Naive thymus-derived CD4-positive, alpha-beta T cell (primary cell): ENCODE measurements at regions not wholly inside any gene's neighbourhood (a gene's known extent, or its start where the extent isn't known, plus 50 kb on each side); places are given as distances from the start of the nearest gene placed in this dataset.

Experiments used
- ATAC-seq: fragments of 150-1000 bp; cut with Tn5 transposase; 2 replicates; pipeline ENCODE4 v1.10.0; 2021; ENCODE audit warnings: mild to moderate bottlenecking, moderate library complexity
- CTCF ChIA-PET: fragments of 350-600 bp; sonication (Branson Sonifier 250); formaldehyde crosslinking; loops from one replicate; lab custom pipeline; 2021; ENCODE audit warnings: antibody characterized with exemption; lab: Charles Lee
- POLR2A ChIA-PET: fragments of 350-600 bp; sonication (Branson Sonifier 250); formaldehyde crosslinking; loops from one replicate; lab custom pipeline; 2021; ENCODE audit warnings: antibody characterized with exemption, inconsistent platforms; lab: Charles Lee
- DNase-seq, 9 donors: peaks; one replicate each; pipeline versions ENCODE4 v3.0.0 to v3.0.0-alpha.2; 2020 to 2022; ENCODE audit warnings: mixed read lengths in 1 of 9
- H3K27ac ChIP-seq: one replicate; pipeline ENCODE4 v1.7.0; 2013; ENCODE audit warnings: mild to moderate bottlenecking, low read depth, low read length, moderate library complexity
- H3K27me3 ChIP-seq, 2 donors: one replicate each; pipeline ENCODE4 v1.7.0; 2013; ENCODE audit warnings: low read length in 2 of 2, mild to moderate bottlenecking in 2 of 2, moderate library complexity in 2 of 2; ENCODE audit not compliant: control insufficient read depth in 2 of 2, insufficient read depth in 2 of 2
- H3K36me3 ChIP-seq, 3 experiments: 1 replicate in 2 of 3; 2 replicates in 1 of 3; pipeline ENCODE4 v1.7.0; 2013; ENCODE audit warnings: low read length in 3 of 3, mild to moderate bottlenecking in 3 of 3, moderate library complexity in 1 of 3; ENCODE audit not compliant: insufficient read depth in 3 of 3, control insufficient read depth in 2 of 3
- H3K4me1 ChIP-seq, 2 donors: one replicate each; pipeline ENCODE4 v1.7.0; 2013; ENCODE audit warnings: low read length in 2 of 2, mild to moderate bottlenecking in 2 of 2, moderate library complexity in 1 of 2; ENCODE audit not compliant: control insufficient read depth in 2 of 2, insufficient read depth in 2 of 2
- H3K4me3 ChIP-seq: 2 replicates; pipeline ENCODE4 v1.7.0; 2013; ENCODE audit warnings: mild to moderate bottlenecking, low read length
- H3K9me3 ChIP-seq, 3 experiments: 1 replicate in 2 of 3; 2 replicates in 1 of 3; pipeline ENCODE4 v1.7.0; 2013; ENCODE audit warnings: low read length in 3 of 3; ENCODE audit not compliant: control insufficient read depth in 2 of 3
- H3K27ac Mint-ChIP-seq, 9 donors: one replicate each; pipeline ENCODE4 v1.8.0; 2020 to 2022; ENCODE audit warnings: mixed read lengths in 9 of 9, mild to moderate bottlenecking in 8 of 9, moderate library complexity in 5 of 9, inconsistent platforms in 2 of 9
- H3K27me3 Mint-ChIP-seq, 5 donors: one replicate each; pipeline ENCODE4 v1.8.0; 2021 to 2022; ENCODE audit warnings: mixed read lengths in 5 of 5, mild to moderate bottlenecking in 1 of 5
- H3K36me3 Mint-ChIP-seq, 5 donors: one replicate each; pipeline ENCODE4 v1.8.0; 2020 to 2022; ENCODE audit warnings: mixed read lengths in 5 of 5, mild to moderate bottlenecking in 3 of 5, inconsistent platforms in 1 of 5
- H3K4me1 Mint-ChIP-seq, 7 donors: one replicate each; pipeline ENCODE4 v1.8.0; 2020 to 2022; ENCODE audit warnings: mixed read lengths in 7 of 7, mild to moderate bottlenecking in 3 of 7, inconsistent platforms in 1 of 7
- H3K4me3 Mint-ChIP-seq, 10 donors: one replicate each; pipeline ENCODE4 v1.8.0; 2020 to 2022; ENCODE audit warnings: mild to moderate bottlenecking in 10 of 10, mixed read lengths in 10 of 10, moderate library complexity in 6 of 10, inconsistent platforms in 2 of 10
- H3K9me3 Mint-ChIP-seq, 11 donors: one replicate each; pipeline ENCODE4 v1.8.0; 2020 to 2022; ENCODE audit warnings: mixed read lengths in 11 of 11, mild to moderate bottlenecking in 4 of 11, inconsistent platforms in 1 of 11, moderate library complexity in 1 of 11
- intact Hi-C, 2 donors: fragments of 100-400 bp; cut with micrococcal nuclease; formaldehyde crosslinking; loops; one replicate each; pipeline ENCODE4 v1.15.1; 2023

DNA sequence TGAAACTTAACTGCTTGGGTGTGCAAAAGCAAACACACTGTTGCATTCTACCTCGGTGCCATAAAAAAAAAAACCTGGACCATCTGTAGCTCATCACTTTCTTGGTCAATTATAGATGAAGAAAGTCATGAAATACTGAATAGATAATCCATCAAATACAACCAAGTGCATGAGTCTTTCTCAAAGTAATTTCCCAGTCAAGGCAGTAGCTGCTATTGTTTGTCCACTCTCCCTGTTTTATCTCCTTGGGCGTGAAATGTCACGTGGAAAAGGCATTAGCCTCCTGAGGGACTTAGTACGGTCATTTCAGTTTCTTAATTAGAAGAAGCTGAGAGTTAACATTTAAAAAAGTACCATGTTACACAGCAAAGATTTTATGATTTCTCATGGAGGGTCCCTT is 1697.9 kb downstream of the PCDH9 start:
- no peaks in the 10 kb centered on the region for H3K4me1 Mint-ChIP-seq
- no peaks in the 10 kb centered on the region for H3K27me3 ChIP-seq
- ATAC-seq (no peak), DNase-seq (no peak)
- no peak overlapping the region for H3K27ac ChIP-seq
- intact Hi-C loops, result no loop called here
- no peaks in the 10 kb centered on the region for H3K36me3 ChIP-seq
- ChIA-PET POLR2A (no interaction called here), CTCF (no interaction called here)
- H3K27ac Mint-ChIP-seq, result no peak overlapping the region
- H3K4me1 ChIP-seq, result no peaks in the 10 kb centered on the region
- no peaks in the 10 kb centered on the region for H3K27me3 Mint-ChIP-seq
- no peaks in the 10 kb centered on the region for H3K9me3 ChIP-seq
- no peak overlapping the region for H3K4me3 ChIP-seq
- no peak overlapping the region for H3K4me3 Mint-ChIP-seq
- no peaks in the 10 kb centered on the region for H3K36me3 Mint-ChIP-seq
- H3K9me3 Mint-ChIP-seq, result peaks cover 0 to 15% (median 8%) of the 10 kb centered on the region in 11 donors

DNA sequence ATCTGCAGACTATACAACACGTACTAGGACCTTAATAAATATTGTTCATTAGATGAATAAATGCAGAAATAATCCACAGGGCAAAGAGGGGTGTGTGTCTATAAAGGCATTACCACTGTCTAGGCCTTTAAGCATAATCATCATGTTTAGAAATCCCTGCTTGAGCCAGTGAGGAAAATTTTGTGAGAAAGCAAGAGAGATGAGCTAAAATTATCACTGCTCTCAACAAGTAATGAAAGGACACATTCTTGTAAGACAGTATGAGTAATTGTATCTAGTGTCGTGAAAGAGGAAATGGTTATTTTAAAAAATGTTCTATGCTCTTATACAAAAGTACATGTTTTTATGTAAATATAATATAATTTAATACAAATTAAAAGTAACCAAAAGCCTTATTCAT is 1699.4 kb downstream of the PCDH9 start:
- no peaks in the 10 kb centered on the region for H3K36me3 Mint-ChIP-seq

DNA sequence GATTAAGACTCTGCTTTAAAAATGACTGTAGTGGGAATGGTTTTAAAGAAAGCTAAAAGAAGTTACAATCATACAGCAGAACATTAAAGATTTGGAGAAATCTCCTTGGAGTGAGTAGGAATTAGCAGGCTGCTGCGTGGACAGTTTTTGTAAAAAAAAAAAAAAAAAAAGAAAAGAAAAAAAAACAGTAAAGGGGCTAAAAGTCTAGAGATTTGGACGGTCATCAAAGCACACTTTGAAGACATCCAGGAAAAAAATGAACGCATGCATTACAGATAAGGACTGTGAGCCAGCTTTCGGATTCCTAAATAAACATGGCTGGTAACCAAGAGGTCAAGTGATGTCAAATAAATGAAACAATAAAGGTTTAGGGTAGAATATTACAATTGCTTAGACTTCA is 1700.6 kb downstream of the PCDH9 start:
- no peak overlapping the region for H3K27ac ChIP-seq
- Mint-ChIP-seq H3K27ac (no peak overlapping the region), H3K36me3 (no peaks in the 10 kb centered on the region), H3K4me3 (no peak overlapping the region), H3K27me3 (no peaks in the 10 kb centered on the region), H3K4me1 (no peaks in the 10 kb centered on the region), H3K9me3 (peaks cover 2 to 30% (median 13%) of the 10 kb centered on the region in 11 donors)
- no peaks in the 10 kb centered on the region for H3K27me3 ChIP-seq
- H3K36me3 ChIP-seq, result no peaks in the 10 kb centered on the region
- intact Hi-C loops, result no loop called here
- no peak for ATAC-seq
- POLR2A ChIA-PET, result no interaction called here
- CTCF ChIA-PET, result no interaction called here
- no peaks in the 10 kb centered on the region for H3K9me3 ChIP-seq
- H3K4me3 ChIP-seq, result no peak overlapping the region
- H3K4me1 ChIP-seq, result no peaks in the 10 kb centered on the region
- DNase-seq, result no peak

More for the DNA sequence above, 1699.4 kb downstream of the PCDH9 start:
- H3K4me3 ChIP-seq, result no peak overlapping the region
- no peak for DNase-seq
- CTCF ChIA-PET, result no interaction called here
- Mint-ChIP-seq H3K27ac (no peak overlapping the region), H3K4me1 (no peaks in the 10 kb centered on the region), H3K27me3 (no peaks in the 10 kb centered on the region), H3K9me3 (peaks cover 0 to 23% (median 8%) of the 10 kb centered on the region in 11 donors), H3K4me3 (no peak overlapping the region)
- no peak for ATAC-seq
- H3K27ac ChIP-seq, result no peak overlapping the region
- POLR2A ChIA-PET, result no interaction called here
- H3K4me1 ChIP-seq, result no peaks in the 10 kb centered on the region
- H3K36me3 ChIP-seq, result no peaks in the 10 kb centered on the region
- H3K27me3 ChIP-seq, result no peaks in the 10 kb centered on the region
- no peaks in the 10 kb centered on the region for H3K9me3 ChIP-seq
- intact Hi-C loops, result no loop called here

DNA sequence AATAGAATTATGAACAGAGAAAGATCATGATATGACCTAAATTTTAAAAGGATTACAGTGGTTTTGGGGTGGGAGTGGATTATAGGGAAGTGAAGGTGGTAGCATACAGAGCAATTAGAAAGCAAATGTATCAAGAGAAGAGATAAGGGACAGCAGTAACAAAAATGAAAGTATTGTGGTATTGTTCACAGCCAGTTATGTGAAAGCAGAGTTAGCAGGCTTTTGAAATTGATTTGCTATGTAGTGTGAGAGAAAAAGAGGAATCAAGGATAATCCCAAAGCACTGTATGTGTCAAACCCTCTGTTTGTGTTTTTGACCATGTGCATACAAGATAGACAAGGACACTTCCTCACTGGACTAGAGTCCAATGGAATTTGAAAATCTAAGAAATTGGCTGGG is 1721.4 kb downstream of the PCDH9 start:
- Mint-ChIP-seq H3K4me1 (no peaks in the 10 kb centered on the region), H3K27me3 (no peaks in the 10 kb centered on the region), H3K36me3 (peaks cover 0 to 4% (median 0%) of the 10 kb centered on the region in 5 donors), H3K27ac (no peak overlapping the region), H3K9me3 (peaks cover 0 to 19% (median 8%) of the 10 kb centered on the region in 11 donors), H3K4me3 (no peak overlapping the region)
- no peaks in the 10 kb centered on the region for H3K36me3 ChIP-seq
- ChIA-PET CTCF (no interaction called here), POLR2A (no interaction called here)
- no peak for DNase-seq
- peaks cover 0 to 4% (median 0%) of the 10 kb centered on the region in 3 experiments for H3K9me3 ChIP-seq
- ATAC-seq, result no peak
- H3K27ac ChIP-seq, result no peak overlapping the region
- intact Hi-C loops, result no loop called here
- H3K4me1 ChIP-seq, result no peaks in the 10 kb centered on the region
- no peak overlapping the region for H3K4me3 ChIP-seq
- no peaks in the 10 kb centered on the region for H3K27me3 ChIP-seq

DNA sequence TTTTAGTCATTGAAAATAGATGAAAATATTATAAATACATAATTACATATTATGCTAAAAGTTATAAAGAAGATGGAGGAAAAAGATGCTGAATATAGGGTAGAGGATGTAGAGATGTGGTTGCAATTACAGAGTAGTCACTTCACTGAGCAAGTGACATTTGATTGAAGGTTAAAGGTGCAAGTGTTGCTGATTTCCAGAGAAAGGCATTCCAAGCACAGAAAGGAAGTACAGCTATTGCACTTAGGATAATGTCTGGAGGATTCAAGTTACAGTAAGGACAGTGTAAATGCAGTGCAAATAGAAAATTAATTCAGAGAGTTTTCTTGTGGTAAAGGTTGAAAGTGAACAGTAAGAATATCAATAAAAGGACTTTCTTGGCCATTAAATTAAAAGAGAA is 1721.8 kb downstream of the PCDH9 start:
- DNase-seq (no peak), ATAC-seq (no peak)
- Mint-ChIP-seq H3K36me3 (peaks cover 0 to 3% (median 0%) of the 10 kb centered on the region in 5 donors), H3K4me1 (no peaks in the 10 kb centered on the region), H3K4me3 (no peak overlapping the region), H3K9me3 (peaks cover 0 to 17% (median 6%) of the 10 kb centered on the region in 11 donors), H3K27me3 (no peaks in the 10 kb centered on the region), H3K27ac (no peak overlapping the region)
- Histone ChIP-seq H3K4me3 (no peak overlapping the region), H3K4me1 (no peaks in the 10 kb centered on the region), H3K27me3 (no peaks in the 10 kb centered on the region), H3K27ac (no peak overlapping the region), H3K36me3 (no peaks in the 10 kb centered on the region), H3K9me3 (peaks cover 0 to 4% (median 0%) of the 10 kb centered on the region in 3 experiments)
- CTCF ChIA-PET, result no interaction called here
- intact Hi-C loops, result no loop called here
- POLR2A ChIA-PET, result no interaction called here

DNA sequence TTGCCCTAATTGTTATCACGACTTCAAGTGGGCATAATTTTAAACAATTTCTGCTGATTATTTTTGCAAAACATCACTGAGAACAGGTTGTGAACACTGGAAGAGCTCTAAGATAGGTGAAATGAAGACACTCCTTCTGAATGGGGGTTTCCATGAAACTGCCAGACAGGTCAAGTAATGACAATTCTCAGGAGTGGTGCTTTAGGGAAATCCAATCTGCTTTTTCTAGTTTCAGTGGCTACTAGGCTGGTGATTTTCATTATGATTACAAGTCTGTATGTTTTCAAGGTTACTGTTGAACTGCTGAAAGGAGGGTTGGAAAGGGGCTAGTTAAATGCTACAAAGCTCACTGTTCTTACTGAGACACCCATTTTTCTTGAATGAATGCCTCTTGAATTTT is 1724.2 kb downstream of the PCDH9 start:
- peaks cover 0 to 17% (median 10%) of the 10 kb centered on the region in 11 donors for H3K9me3 Mint-ChIP-seq
- no peaks in the 10 kb centered on the region for H3K4me1 ChIP-seq
- no peaks in the 10 kb centered on the region for H3K27me3 Mint-ChIP-seq
- no peaks in the 10 kb centered on the region for H3K36me3 Mint-ChIP-seq
- H3K36me3 ChIP-seq, result no peaks in the 10 kb centered on the region
- H3K4me1 Mint-ChIP-seq, result no peaks in the 10 kb centered on the region
- no peak overlapping the region for H3K27ac Mint-ChIP-seq
- ChIA-PET CTCF (no interaction called here), POLR2A (no interaction called here)
- H3K9me3 ChIP-seq, result peaks cover 0 to 4% (median 0%) of the 10 kb centered on the region in 3 experiments
- no peak overlapping the region for H3K4me3 Mint-ChIP-seq
- no peak overlapping the region for H3K4me3 ChIP-seq
- intact Hi-C loops, result no loop called here
- ATAC-seq (no peak), DNase-seq (no peak)
- H3K27me3 ChIP-seq, result no peaks in the 10 kb centered on the region
- no peak overlapping the region for H3K27ac ChIP-seq

DNA sequence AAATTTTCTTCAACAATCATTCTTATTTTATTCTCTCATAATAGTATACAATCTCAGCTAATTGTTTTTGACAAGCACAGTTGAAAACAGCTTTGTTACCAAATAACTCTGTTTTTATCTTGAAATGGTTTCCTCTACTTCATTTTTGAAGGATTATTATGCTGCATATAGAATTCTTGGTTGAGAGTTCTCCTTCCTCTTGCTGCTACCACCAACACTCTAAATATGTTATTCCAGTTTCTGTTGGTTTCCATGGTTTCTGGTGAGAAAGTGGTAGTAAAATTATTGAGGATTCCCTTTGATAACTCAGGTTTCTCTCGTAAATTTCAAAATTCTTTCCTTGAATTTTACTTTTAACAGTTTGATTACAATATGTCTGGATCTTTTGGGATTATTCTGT is 1725.9 kb downstream of the PCDH9 start:
- ChIA-PET POLR2A (no interaction called here), CTCF (no interaction called here)
- no peak overlapping the region for H3K27ac Mint-ChIP-seq
- H3K4me1 Mint-ChIP-seq, result no peaks in the 10 kb centered on the region
- intact Hi-C loops, result no loop called here
- no peak overlapping the region for H3K4me3 Mint-ChIP-seq
- ATAC-seq, result no peak
- no peaks in the 10 kb centered on the region for H3K27me3 Mint-ChIP-seq
- no peak overlapping the region for H3K4me3 ChIP-seq
- H3K9me3 ChIP-seq, result peaks cover 0 to 4% (median 0%) of the 10 kb centered on the region in 3 experiments
- H3K9me3 Mint-ChIP-seq, result peaks cover 0 to 22% (median 8%) of the 10 kb centered on the region in 11 donors
- no peaks in the 10 kb centered on the region for H3K36me3 ChIP-seq
- no peaks in the 10 kb centered on the region for H3K4me1 ChIP-seq
- H3K27ac ChIP-seq, result no peak overlapping the region
- no peaks in the 10 kb centered on the region for H3K36me3 Mint-ChIP-seq
- H3K27me3 ChIP-seq, result no peaks in the 10 kb centered on the region
- DNase-seq, result no peak
